A549 (cell line): ENCODE measurements at regions not wholly inside any gene's neighbourhood (a gene's known extent, or its start where the extent isn't known, plus 50 kb on each side); places are given as distances from the start of the nearest gene placed in this dataset.

Experiments used
- CTCF ChIP-seq: fragments of >200 bp; sonication (Bioruptor Twin); formaldehyde crosslinking; IDR thresholded peaks from 3 replicates; pipeline ENCODE4 v1.5.1; 2016
- HOXA7 ChIP-seq: fragments of 250-450 bp; sonication (Bioruptor Pico); IDR thresholded peaks from 2 replicates; pipeline ENCODE4 v1.5.0; 2020; ENCODE audit warnings: mild to moderate bottlenecking, moderate library complexity
- JUN ChIP-seq, 2 experiments: fragments of >200 bp; sonication (Bioruptor Twin); formaldehyde crosslinking; IDR thresholded peaks; 2 replicates in 1 of 2; 3 replicates in 1 of 2; pipeline ENCODE4 v1.6.1; 2016 to 2017
- KDM1A ChIP-seq: fragments of 200-600 bp; sonication (generic); IDR thresholded peaks from 2 replicates; pipeline ENCODE4 v1.6.1; 2016; ENCODE audit warnings: low read depth, mild to moderate bottlenecking
- POLR2A ChIP-seq: IDR thresholded peaks from 2 replicates; pipeline ENCODE4 v1.6.1; 2012; ENCODE audit warnings: mild to moderate bottlenecking, low read length
- RCOR1 ChIP-seq: fragments of 150-350 bp; IDR thresholded peaks from 2 replicates; pipeline ENCODE4 v1.6.1; 2014; ENCODE audit warnings: antibody characterized with exemption, low read length, low read depth

- TF ChIP-seq JUN (IDR thresholded peaks at IDR 0.05) (no peak), KDM1A (no peak), RCOR1 (no peak), CTCF (no peak), HOXA7 (no peak), POLR2A (no peak)
Observed at GRCh38 chr1:88618331-88618730, 65.7 kb upstream of the PKN2 start.
